Esophagus squamous epithelium (tissue), 4 donors: ENCODE measurements at regions not wholly inside any gene's neighbourhood (a gene's known extent, or its start where the extent isn't known, plus 50 kb on each side); places are given as distances from the start of the nearest gene placed in this dataset.

ENCODE experiments used
- POLR2A ChIP-seq, 4 donors: fragments of 450-650 bp; IDR thresholded peaks; one replicate each; pipeline ENCODE4 v1.6.1; 2017; ENCODE audit warnings: antibody characterized with exemption in 4 of 4, mild to moderate bottlenecking in 4 of 4, moderate library complexity in 3 of 4
- TF ChIP-seq, protein P1 (sequence below), 6 experiments: fragments of 450-650 bp in 4 of 6; fragments of 200-600 bp in 2 of 6; sonication (generic) in 2 of 6; IDR thresholded peaks; one replicate each; pipeline ENCODE4 v1.5.1; 2016 to 2019; ENCODE audit warnings: antibody characterized with exemption in 6 of 6, mild to moderate bottlenecking in 4 of 6, moderate library complexity in 4 of 6

DNA sequence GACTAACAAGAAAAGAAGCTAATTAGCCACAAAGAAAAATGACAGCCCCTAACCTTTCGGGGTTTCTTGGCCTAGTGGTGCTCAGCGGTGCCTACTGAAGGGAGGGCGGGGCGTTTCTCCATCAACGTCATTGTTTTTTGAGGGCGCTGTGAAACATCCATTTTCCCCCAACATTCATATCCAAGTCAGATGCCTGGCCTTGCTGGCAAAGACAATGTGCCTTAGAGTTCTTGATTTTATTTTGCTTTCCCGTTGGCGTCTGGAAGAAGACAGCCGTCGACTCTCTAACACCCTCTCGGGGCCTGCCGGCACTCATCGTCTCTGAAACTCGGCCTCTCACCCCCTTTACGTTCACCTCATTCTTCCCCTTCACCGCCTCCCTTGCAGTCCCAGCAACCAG, 154.5 kb downstream of the PHETA1 start:
- TF ChIP-seq, protein P1, sequence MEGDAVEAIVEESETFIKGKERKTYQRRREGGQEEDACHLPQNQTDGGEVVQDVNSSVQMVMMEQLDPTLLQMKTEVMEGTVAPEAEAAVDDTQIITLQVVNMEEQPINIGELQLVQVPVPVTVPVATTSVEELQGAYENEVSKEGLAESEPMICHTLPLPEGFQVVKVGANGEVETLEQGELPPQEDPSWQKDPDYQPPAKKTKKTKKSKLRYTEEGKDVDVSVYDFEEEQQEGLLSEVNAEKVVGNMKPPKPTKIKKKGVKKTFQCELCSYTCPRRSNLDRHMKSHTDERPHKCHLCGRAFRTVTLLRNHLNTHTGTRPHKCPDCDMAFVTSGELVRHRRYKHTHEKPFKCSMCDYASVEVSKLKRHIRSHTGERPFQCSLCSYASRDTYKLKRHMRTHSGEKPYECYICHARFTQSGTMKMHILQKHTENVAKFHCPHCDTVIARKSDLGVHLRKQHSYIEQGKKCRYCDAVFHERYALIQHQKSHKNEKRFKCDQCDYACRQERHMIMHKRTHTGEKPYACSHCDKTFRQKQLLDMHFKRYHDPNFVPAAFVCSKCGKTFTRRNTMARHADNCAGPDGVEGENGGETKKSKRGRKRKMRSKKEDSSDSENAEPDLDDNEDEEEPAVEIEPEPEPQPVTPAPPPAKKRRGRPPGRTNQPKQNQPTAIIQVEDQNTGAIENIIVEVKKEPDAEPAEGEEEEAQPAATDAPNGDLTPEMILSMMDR (IDR thresholded peaks at IDR 0.05), result no peak
- TF ChIP-seq POLR2A (IDR thresholded peaks at IDR 0.05), result no peak
